ENCODE measurements at regions not wholly inside any gene's neighbourhood (a gene's known extent, or its start where the extent isn't known, plus 50 kb on each side); places are given as distances from the start of the nearest gene placed in this dataset.

DNA sequence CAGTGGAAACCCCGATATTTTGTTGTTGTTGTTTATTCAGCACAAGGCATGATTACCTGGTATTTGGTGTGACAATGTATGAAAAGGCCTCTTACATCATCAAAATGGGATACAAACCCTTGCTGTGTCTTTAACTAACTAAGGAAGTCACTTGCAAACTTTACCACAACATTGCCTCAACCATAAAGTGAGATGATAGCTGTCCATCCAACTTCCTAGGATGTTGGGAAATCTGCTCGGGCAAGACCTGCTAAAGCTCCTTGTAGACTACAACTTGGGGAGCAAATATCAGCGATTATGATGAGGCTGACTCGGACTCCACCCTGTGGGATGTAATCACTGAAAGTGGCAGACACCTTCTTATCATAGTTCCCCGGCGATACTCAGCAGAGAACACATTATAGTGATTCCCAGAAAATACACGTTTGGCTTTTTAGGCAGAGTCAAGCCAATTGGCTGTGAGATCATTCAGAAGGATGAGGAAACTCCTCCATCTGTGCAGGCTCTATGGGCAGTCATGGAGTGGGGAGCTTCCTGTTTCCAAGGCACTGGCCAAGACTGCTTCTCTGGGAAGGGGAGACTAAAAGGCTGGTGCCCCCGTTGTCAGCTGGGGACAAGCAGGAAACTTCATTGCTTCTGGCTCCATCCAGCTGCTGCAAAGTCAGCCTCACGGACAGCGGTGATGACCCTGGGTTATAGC lies 289.0 kb downstream of the RNF144A start:
- H3K27me3 ChIP-seq (replicated peaks; ENCODE audit: control insufficient read depth, insufficient read depth, low read length) = no peaks in the 10 kb centered on the region
- DNase-seq (ENCODE audit: extremely low read depth, insufficient read length) = no peak
- H3K4me3 ChIP-seq (replicated peaks; ENCODE audit: low read depth, low read length) = no peak overlapping the region
- H3K36me3 ChIP-seq (ENCODE audit: control insufficient read depth, insufficient read depth, low read length) = no peaks in the 10 kb centered on the region
- TF ChIP-seq, protein P1, sequence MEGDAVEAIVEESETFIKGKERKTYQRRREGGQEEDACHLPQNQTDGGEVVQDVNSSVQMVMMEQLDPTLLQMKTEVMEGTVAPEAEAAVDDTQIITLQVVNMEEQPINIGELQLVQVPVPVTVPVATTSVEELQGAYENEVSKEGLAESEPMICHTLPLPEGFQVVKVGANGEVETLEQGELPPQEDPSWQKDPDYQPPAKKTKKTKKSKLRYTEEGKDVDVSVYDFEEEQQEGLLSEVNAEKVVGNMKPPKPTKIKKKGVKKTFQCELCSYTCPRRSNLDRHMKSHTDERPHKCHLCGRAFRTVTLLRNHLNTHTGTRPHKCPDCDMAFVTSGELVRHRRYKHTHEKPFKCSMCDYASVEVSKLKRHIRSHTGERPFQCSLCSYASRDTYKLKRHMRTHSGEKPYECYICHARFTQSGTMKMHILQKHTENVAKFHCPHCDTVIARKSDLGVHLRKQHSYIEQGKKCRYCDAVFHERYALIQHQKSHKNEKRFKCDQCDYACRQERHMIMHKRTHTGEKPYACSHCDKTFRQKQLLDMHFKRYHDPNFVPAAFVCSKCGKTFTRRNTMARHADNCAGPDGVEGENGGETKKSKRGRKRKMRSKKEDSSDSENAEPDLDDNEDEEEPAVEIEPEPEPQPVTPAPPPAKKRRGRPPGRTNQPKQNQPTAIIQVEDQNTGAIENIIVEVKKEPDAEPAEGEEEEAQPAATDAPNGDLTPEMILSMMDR (IDR thresholded peaks at IDR 0.05; ENCODE audit: insufficient read depth, low read length, poor library complexity, severe bottlenecking) = no peak

DNA sequence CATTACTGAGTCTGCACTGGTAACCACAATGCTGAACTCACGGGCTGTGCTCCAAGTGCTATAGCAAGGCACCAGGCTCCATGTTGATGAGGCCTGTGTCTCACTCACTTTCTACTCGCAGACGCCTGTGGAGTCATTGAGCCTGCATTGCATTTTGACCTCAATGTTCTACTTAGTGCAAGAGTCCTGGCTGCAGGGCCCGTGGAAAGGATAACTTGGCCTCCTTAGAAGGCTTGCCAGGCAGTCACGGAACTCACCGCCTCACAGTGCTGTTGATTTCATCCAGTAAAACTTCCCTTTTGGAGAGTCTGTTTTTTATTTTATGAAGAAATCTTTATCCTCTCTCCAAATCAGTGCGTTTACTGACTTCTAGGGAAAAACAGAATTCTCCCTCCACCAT lies 290.4 kb downstream of the RNF144A start:
- no peaks in the 10 kb centered on the region for H3K36me3 ChIP-seq (ENCODE audit: control insufficient read depth, insufficient read depth, low read length)
- TF ChIP-seq, protein P1 (IDR thresholded peaks at IDR 0.05; ENCODE audit: insufficient read depth, low read length, poor library complexity, severe bottlenecking) = no peak
- no peaks in the 10 kb centered on the region for H3K27me3 ChIP-seq (replicated peaks; ENCODE audit: control insufficient read depth, insufficient read depth, low read length)
- no peak overlapping the region for H3K4me3 ChIP-seq (replicated peaks; ENCODE audit: low read depth, low read length)
- DNase-seq (ENCODE audit: extremely low read depth, insufficient read length) = no peak

DNA sequence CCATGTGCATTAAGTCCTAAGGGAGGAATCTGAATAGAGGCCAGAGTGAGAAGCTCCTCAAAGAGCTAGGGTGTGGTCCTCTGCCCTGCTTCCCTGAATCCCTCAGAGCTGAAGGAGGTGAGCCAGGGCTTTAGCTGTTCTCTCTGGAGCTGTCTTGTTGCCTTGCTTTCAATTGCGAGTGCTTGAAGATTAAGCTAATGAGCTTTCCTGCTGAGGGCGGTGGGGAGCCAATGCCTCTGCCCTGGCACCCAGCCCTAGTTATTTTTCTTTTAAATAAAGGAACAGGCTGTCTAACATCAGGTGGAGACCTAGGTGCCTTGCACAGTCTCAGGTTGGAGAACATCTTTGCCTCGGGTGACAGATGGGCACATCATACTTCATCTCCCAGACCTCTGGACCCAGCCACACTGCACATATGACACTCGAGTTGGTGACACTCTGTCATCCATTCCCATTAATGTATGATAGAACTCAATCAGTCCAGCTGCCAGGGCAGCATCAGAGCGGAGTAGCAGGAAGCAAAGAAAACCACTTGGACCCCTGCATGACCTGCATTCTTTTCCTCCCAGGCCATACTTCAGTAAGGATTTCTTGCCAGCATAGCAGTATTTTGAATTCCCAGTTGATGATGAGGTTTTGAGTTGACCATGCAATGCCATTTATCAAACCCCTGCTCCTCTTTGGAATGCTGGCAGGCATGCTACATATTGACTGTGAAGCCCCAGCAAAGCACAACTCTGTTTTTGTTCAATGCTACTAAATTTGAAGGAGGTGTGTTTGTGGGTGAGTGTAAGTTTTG lies 292.7 kb downstream of the RNF144A start:
- Histone ChIP-seq H3K27me3 (replicated peaks; ENCODE audit: control insufficient read depth, insufficient read depth, low read length) (no peaks in the 10 kb centered on the region), H3K4me3 (replicated peaks; ENCODE audit: low read depth, low read length) (no peak overlapping the region), H3K36me3 (ENCODE audit: control insufficient read depth, insufficient read depth, low read length) (no peaks in the 10 kb centered on the region)
- TF ChIP-seq, protein P1 (IDR thresholded peaks at IDR 0.05; ENCODE audit: insufficient read depth, low read length, poor library complexity, severe bottlenecking) = no peak
- DNase-seq (ENCODE audit: extremely low read depth, insufficient read length) = no peak

DNA sequence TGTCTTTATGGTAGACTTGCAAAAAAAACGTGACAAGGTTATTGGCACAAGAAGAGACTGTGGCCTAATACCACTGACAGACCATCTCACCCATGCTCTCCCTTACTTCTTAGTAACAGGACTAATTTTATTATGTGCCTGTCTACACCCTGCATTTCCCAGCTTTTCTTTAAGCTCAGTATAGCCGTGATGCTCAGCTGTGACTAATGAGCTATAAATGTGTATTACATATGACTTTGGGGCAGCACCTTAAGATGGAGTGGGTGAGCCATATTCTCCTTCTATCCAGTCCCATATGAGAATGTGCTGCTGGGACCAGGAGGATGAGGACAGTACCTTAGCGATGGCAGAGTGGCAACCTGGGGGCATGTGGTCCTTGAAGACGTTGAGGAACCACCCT lies 293.5 kb downstream of the RNF144A start:
- DNase-seq (ENCODE audit: extremely low read depth, insufficient read length) = no peak
- H3K36me3 ChIP-seq (ENCODE audit: control insufficient read depth, insufficient read depth, low read length) = no peaks in the 10 kb centered on the region
- TF ChIP-seq, protein P1 (IDR thresholded peaks at IDR 0.05; ENCODE audit: insufficient read depth, low read length, poor library complexity, severe bottlenecking) = no peak
- no peaks in the 10 kb centered on the region for H3K27me3 ChIP-seq (replicated peaks; ENCODE audit: control insufficient read depth, insufficient read depth, low read length)
- H3K4me3 ChIP-seq (replicated peaks; ENCODE audit: low read depth, low read length) = no peak overlapping the region

DNA sequence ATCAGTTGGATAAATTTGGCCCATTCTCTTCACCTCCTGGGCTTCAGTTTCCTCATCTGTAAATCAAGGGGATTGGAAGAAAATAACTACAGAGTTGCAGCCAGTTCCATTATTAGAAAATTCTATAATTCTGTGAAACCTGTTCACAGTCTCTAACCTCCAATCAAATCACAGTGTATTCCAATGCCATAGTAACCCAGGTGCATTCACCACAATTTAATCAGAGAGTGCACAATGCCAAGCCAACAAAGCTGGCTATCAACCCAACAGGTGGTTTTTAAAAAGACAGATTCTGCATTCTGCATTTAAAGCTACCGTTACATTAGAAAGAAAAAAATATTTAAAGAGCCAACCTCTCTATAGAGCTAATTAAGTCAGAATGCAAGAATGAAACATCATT lies 308.6 kb downstream of the RNF144A start:
- no peaks in the 10 kb centered on the region for H3K36me3 ChIP-seq (ENCODE audit: control insufficient read depth, insufficient read depth, low read length)
- H3K4me3 ChIP-seq (replicated peaks; ENCODE audit: low read depth, low read length) = no peak overlapping the region
- no peak for DNase-seq (ENCODE audit: extremely low read depth, insufficient read length)
- TF ChIP-seq, protein P1 (IDR thresholded peaks at IDR 0.05; ENCODE audit: insufficient read depth, low read length, poor library complexity, severe bottlenecking) = no peak
- no peaks in the 10 kb centered on the region; the same call in 1 of the 2 replicates for H3K27me3 ChIP-seq (replicated peaks; ENCODE audit: control insufficient read depth, insufficient read depth, low read length)
